CD4-positive, alpha-beta T cell (primary cell): ENCODE measurements at regions not wholly inside any gene's neighbourhood (a gene's known extent, or its start where the extent isn't known, plus 50 kb on each side); places are given as distances from the start of the nearest gene placed in this dataset.

Source experiments
- ATAC-seq: fragments of 200-7000 bp; cut with Tn5 transposase; one replicate; pipeline ENCODE4 v1.10.0; 2022; ENCODE audit warnings: mild to moderate bottlenecking; ENCODE audit not compliant: poor library complexity
- CTCF ChIA-PET: fragments of 350-600 bp; sonication (Branson Sonifier 250); formaldehyde crosslinking; loops from one replicate; lab custom pipeline; 2021; ENCODE audit warnings: antibody characterized with exemption, inconsistent platforms; lab: Charles Lee
- POLR2A ChIA-PET: fragments of 350-600 bp; sonication (Branson Sonifier 250); formaldehyde crosslinking; loops from one replicate; lab custom pipeline; 2021; ENCODE audit warnings: antibody characterized with exemption, inconsistent platforms; lab: Charles Lee
- DNase-seq, 14 experiments: peaks; one replicate each; pipeline ENCODE4 v3.0.0-alpha.2; 2013 to 2020; ENCODE audit warnings: mixed read lengths in 2 of 14
- H3K27ac ChIP-seq, 2 donors: one replicate each; pipeline versions ENCODE4 v1.5.1 to v1.7.0; 2013; ENCODE audit warnings: low read length in 2 of 2, low read depth in 1 of 2, mild to moderate bottlenecking in 1 of 2
- H3K27me3 ChIP-seq, 2 experiments: 1 replicate in 1 of 2; 2 replicates in 1 of 2; pipeline versions ENCODE4 v1.6.1 to v1.7.0; 2013; ENCODE audit warnings: low read length in 2 of 2, control low read depth in 1 of 2, mild to moderate bottlenecking in 1 of 2, moderate library complexity in 1 of 2; ENCODE audit not compliant: insufficient read depth in 2 of 2, control insufficient read depth in 1 of 2
- H3K36me3 ChIP-seq: one replicate; pipeline ENCODE4 v1.6.1; 2013; ENCODE audit warnings: low read length, control low read depth; ENCODE audit not compliant: insufficient read depth
- H3K4me1 ChIP-seq: one replicate; pipeline ENCODE4 v1.6.1; 2013; ENCODE audit warnings: low read length, control low read depth; ENCODE audit not compliant: insufficient read depth
- H3K4me3 ChIP-seq: one replicate; pipeline ENCODE4 v1.5.1; 2013; ENCODE audit warnings: mild to moderate bottlenecking, low read length, moderate library complexity
- H3K9me3 ChIP-seq, 2 experiments: 1 replicate in 1 of 2; 2 replicates in 1 of 2; pipeline versions ENCODE4 v1.6.1 to v1.7.0; 2013; ENCODE audit warnings: low read length in 2 of 2, mild to moderate bottlenecking in 2 of 2, control low read depth in 1 of 2, moderate library complexity in 1 of 2; ENCODE audit not compliant: control insufficient read depth in 1 of 2, insufficient read depth in 1 of 2
- H3K27ac Mint-ChIP-seq: one replicate; pipeline ENCODE4 v1.8.0; 2020; ENCODE audit warnings: mixed read lengths
- H3K27me3 Mint-ChIP-seq: one replicate; pipeline ENCODE4 v1.8.0; 2021; ENCODE audit warnings: mixed read lengths
- H3K36me3 Mint-ChIP-seq: one replicate; pipeline ENCODE4 v1.8.0; 2021; ENCODE audit warnings: low read depth, mixed read lengths
- H3K4me1 Mint-ChIP-seq: one replicate; pipeline ENCODE4 v1.8.0; 2021; ENCODE audit warnings: low read depth, mixed read lengths
- H3K4me3 Mint-ChIP-seq: one replicate; pipeline ENCODE4 v1.8.0; 2020; ENCODE audit warnings: mild to moderate bottlenecking, mixed read lengths
- H3K9me3 Mint-ChIP-seq: one replicate; pipeline ENCODE4 v1.8.0; 2020; ENCODE audit warnings: mixed read lengths
- intact Hi-C, 2 experiments: fragments of 100-400 bp; cut with DNase I in 1 of 2; cut with micrococcal nuclease in 1 of 2; formaldehyde crosslinking; loops; one replicate each; pipeline versions ENCODE4 v1.15.1 to v1.9.0; 2023 to 2025; cut with DNase I, micrococcal nuclease
- TF ChIP-seq, protein P1 (sequence below): fragments of 200-600 bp; IDR thresholded peaks from one replicate; pipeline ENCODE4 v1.8.0; 2022; ENCODE audit warnings: antibody characterized with exemption, mild to moderate bottlenecking

DNA sequence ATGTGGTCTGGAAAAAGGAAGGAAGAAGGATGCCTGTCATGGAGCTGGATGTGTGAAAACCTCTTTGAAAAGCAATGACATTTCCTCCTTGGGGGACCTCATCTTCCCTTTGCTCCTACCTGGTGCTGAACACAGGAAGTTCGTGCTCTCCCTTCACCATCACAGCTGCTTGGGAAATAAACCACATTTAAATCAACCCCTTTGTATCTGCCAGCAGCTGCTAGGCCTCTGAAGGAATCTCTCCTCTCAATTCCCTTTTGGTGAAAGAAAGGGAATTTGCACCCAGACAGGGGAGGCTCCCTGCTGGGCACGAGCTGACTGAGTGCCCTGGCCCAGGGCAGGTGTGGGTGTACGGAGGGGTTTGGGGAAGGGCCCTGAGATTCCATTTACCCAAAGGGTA, 437.7 kb downstream of the TSHZ3 start:
- Histone ChIP-seq H3K4me3 (no peak overlapping the region), H3K4me1 (no peaks in the 10 kb centered on the region), H3K27ac (no peak overlapping the region), H3K36me3 (no peaks in the 10 kb centered on the region), H3K9me3 (peaks cover 0 to 9% of the 10 kb centered on the region in 2 experiments), H3K27me3 (no peaks in the 10 kb centered on the region)
- no peaks in the 10 kb centered on the region for H3K36me3 Mint-ChIP-seq
- ATAC-seq, result no peak
- ChIA-PET CTCF (no interaction called here), POLR2A (no interaction called here)
- no peaks in the 10 kb centered on the region for H3K27me3 Mint-ChIP-seq
- H3K27ac Mint-ChIP-seq, result no peak overlapping the region
- TF ChIP-seq, protein P1, sequence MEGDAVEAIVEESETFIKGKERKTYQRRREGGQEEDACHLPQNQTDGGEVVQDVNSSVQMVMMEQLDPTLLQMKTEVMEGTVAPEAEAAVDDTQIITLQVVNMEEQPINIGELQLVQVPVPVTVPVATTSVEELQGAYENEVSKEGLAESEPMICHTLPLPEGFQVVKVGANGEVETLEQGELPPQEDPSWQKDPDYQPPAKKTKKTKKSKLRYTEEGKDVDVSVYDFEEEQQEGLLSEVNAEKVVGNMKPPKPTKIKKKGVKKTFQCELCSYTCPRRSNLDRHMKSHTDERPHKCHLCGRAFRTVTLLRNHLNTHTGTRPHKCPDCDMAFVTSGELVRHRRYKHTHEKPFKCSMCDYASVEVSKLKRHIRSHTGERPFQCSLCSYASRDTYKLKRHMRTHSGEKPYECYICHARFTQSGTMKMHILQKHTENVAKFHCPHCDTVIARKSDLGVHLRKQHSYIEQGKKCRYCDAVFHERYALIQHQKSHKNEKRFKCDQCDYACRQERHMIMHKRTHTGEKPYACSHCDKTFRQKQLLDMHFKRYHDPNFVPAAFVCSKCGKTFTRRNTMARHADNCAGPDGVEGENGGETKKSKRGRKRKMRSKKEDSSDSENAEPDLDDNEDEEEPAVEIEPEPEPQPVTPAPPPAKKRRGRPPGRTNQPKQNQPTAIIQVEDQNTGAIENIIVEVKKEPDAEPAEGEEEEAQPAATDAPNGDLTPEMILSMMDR, result no peak
- no peak for DNase-seq
- H3K9me3 Mint-ChIP-seq, result no peaks in the 10 kb centered on the region
- intact Hi-C loops, result no loop called here
- no peak overlapping the region for H3K4me3 Mint-ChIP-seq
- H3K4me1 Mint-ChIP-seq, result no peaks in the 10 kb centered on the region

DNA sequence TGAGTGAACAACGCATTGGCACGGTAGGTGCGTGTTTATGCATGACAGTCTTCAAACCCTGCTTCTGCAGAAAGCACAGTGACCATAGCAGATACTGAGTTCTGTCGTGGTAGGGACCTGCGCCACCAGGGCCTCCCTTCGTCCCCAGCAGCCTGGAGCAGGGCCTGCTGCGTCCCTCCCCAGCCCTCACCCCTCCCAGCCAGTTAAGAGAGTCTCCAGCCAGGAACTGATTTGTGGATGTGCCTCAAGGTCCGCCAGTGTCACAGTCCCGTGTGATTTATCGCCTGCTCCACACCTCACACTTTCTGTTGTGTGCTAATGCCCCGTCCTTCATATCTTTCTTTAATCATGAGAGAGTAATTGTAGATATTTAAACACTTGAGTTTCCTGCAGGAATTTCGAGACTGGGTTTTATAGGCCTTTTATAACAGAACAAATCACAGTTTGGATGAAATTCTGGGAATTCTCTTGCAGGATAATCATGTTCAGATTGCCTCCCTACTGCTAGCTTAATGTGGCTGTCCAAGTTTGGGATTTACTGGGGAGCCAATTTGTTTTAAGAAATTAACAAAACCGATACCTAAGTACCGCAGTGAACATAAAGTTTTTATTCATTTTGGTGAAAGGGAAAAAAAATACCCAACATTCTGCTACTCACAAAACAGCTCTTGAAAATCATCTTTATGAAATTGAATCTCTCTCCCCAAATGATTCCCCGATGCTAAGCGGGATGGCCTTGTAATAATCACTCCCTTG, 438.6 kb downstream of the TSHZ3 start:
- H3K4me1 ChIP-seq, result no peaks in the 10 kb centered on the region
- no peaks in the 10 kb centered on the region for H3K27me3 ChIP-seq
- Mint-ChIP-seq H3K27ac (no peak overlapping the region), H3K9me3 (no peaks in the 10 kb centered on the region), H3K4me3 (no peak overlapping the region), H3K27me3 (no peaks in the 10 kb centered on the region), H3K36me3 (no peaks in the 10 kb centered on the region), H3K4me1 (no peaks in the 10 kb centered on the region)
- no peaks in the 10 kb centered on the region for H3K36me3 ChIP-seq
- no peak for DNase-seq
- POLR2A ChIA-PET, result no interaction called here
- intact Hi-C loops, result no loop called here
- peaks cover 0 to 9% of the 10 kb centered on the region in 2 experiments for H3K9me3 ChIP-seq
- TF ChIP-seq, protein P1, result no peak
- ATAC-seq, result no peak
- no peak overlapping the region for H3K27ac ChIP-seq
- no peak overlapping the region for H3K4me3 ChIP-seq
- CTCF ChIA-PET, result no interaction called here

DNA sequence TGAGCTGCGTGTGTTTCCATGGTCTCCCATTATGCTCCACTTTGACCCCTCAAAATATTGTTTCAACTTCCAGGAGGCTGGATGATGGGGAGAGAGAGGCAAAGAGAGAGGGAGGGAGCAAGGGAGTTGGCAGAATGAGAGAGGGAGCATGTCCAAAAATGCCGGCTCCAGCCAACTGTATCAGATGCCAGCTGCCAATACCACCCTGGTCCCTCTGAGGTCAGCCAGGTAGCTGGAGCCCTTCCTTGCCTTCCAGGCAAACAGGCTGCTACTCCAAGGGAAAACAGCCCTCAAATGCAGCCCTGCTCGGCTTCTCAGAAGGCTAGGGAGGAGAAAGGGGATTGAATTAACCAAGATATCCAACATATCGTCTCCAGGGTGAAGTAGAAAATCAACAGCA, 440.0 kb downstream of the TSHZ3 start:
- intact Hi-C loops, result no loop called here
- Histone ChIP-seq H3K4me3 (no peak overlapping the region), H3K36me3 (no peaks in the 10 kb centered on the region), H3K4me1 (no peaks in the 10 kb centered on the region), H3K27ac (no peak overlapping the region), H3K9me3 (peaks cover 0 to 9% of the 10 kb centered on the region in 2 experiments), H3K27me3 (no peaks in the 10 kb centered on the region)
- POLR2A ChIA-PET, result no interaction called here
- Mint-ChIP-seq H3K4me1 (no peaks in the 10 kb centered on the region), H3K27me3 (no peaks in the 10 kb centered on the region), H3K36me3 (no peaks in the 10 kb centered on the region), H3K27ac (no peak overlapping the region), H3K9me3 (no peaks in the 10 kb centered on the region), H3K4me3 (no peak overlapping the region)
- CTCF ChIA-PET, result no interaction called here
- DNase-seq, result no peak
- no peak for ATAC-seq
- TF ChIP-seq, protein P1, result no peak
